ENCODE measurements at regions not wholly inside any gene's neighbourhood (a gene's known extent, or its start where the extent isn't known, plus 50 kb on each side); places are given as distances from the start of the nearest gene placed in this dataset.

GRCh38 chr21:15249285-15249993 lies 184.6 kb upstream of the NRIP1 start:
- Histone ChIP-seq H3K27ac (replicated peaks in 1 of 4) (no peak overlapping the region), H3K4me1 (peaks cover 0 to 10% (median 7%) of the 10 kb centered on the region in 4 donors), H3K9me3 (no peaks in the 10 kb centered on the region), H3K4me3 (no peak overlapping the region), H3K36me3 (no peaks in the 10 kb centered on the region), H3K27me3 (no peaks in the 10 kb centered on the region)
- DNase-seq (ENCODE audit: extremely low spot score): no peak
- WGBS: 91% methylated on average over 6 of the region's 6 CpGs
- no peak for TF ChIP-seq EP300 (IDR thresholded peaks at IDR 0.05)
- no peak for TF ChIP-seq CTCF (IDR thresholded peaks at IDR 0.05)
- no peak for TF ChIP-seq POLR2A (IDR thresholded peaks at IDR 0.05; ENCODE audit: low read depth)
- TF ChIP-seq POLR2AphosphoS5 (IDR thresholded peaks at IDR 0.05): no peak
- intact Hi-C loops (cut with DNase I): no loop called here

GRCh38 chr21:15250384-15250783 lies 185.6 kb upstream of the NRIP1 start:
- Histone ChIP-seq H3K9me3 (no peaks in the 10 kb centered on the region), H3K27ac (replicated peaks in 1 of 4) (no peak overlapping the region), H3K4me1 (peaks cover 0 to 10% (median 7%) of the 10 kb centered on the region in 4 donors), H3K27me3 (no peaks in the 10 kb centered on the region), H3K4me3 (no peak overlapping the region), H3K36me3 (no peaks in the 10 kb centered on the region)
- DNase-seq (ENCODE audit: extremely low spot score): no peak
- intact Hi-C loops (cut with DNase I): no loop called here
- TF ChIP-seq POLR2A (IDR thresholded peaks at IDR 0.05; ENCODE audit: low read depth): no peak
- TF ChIP-seq POLR2AphosphoS5 (IDR thresholded peaks at IDR 0.05): no peak
- TF ChIP-seq CTCF (IDR thresholded peaks at IDR 0.05): no peak
- TF ChIP-seq EP300 (IDR thresholded peaks at IDR 0.05): no peak
- 80% methylated on average over 2 of the region's 2 CpGs for WGBS

DNA sequence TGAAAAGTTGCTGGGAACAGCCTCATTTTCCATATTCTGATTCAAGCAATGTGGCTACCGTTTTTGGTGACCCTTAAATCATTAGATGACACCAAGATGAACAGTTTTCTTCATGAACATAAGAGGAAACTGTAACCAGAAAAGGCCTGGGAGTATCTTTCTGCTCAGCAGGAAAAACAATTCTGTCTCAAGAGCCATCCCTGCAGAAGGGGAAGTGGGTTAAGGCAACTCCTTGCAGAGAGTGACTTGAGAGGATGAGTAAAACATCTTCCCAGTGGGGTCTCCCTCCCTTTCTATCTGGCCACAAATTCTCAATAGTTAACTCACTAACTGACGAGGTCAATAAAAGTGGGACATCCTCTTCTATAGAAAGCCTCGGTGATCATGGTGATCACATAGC lies 187.6 kb upstream of the NRIP1 start:
- Histone ChIP-seq H3K27ac (replicated peaks in 1 of 4) (no peak overlapping the region), H3K9me3 (no peaks in the 10 kb centered on the region), H3K27me3 (no peaks in the 10 kb centered on the region), H3K4me1 (peaks cover 0 to 6% (median under 1%) of the 10 kb centered on the region in 4 donors), H3K36me3 (no peaks in the 10 kb centered on the region), H3K4me3 (no peak overlapping the region)
- 80% methylated on average over 3 of the region's 3 CpGs for WGBS
- intact Hi-C loops (cut with DNase I): no loop called here
- TF ChIP-seq CTCF (IDR thresholded peaks at IDR 0.05): no peak
- TF ChIP-seq POLR2A (IDR thresholded peaks at IDR 0.05; ENCODE audit: low read depth): no peak
- TF ChIP-seq POLR2AphosphoS5 (IDR thresholded peaks at IDR 0.05): no peak
- TF ChIP-seq EP300 (IDR thresholded peaks at IDR 0.05): no peak
- no peak for DNase-seq (ENCODE audit: extremely low spot score)

DNA sequence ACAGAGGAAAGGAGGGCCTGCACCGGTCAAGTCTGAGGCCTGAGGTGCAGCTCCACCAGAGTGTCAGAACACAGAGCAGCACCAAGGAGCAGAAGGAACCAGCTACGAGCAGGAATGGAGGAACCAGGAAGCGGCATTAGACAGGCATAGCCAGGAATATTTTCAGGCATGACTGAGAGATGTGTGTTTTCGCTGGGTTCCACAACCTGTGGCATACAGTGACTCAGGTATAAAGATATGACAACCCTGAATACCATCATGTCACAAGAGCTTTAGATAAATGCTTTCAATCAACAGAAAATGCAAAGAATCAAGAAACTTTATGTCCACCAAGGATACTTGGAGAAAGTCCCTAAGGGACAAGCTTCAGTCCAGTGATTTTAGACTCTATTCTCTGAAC lies 189.3 kb upstream of the NRIP1 start:
- Histone ChIP-seq H3K36me3 (no peaks in the 10 kb centered on the region), H3K4me1 (no peaks in the 10 kb centered on the region), H3K27ac (replicated peaks in 1 of 4) (no peak overlapping the region), H3K4me3 (no peak overlapping the region), H3K27me3 (no peaks in the 10 kb centered on the region), H3K9me3 (no peaks in the 10 kb centered on the region)
- 89% methylated on average over 4 of the region's 4 CpGs for WGBS
- TF ChIP-seq EP300 (IDR thresholded peaks at IDR 0.05) (no peak), POLR2A (IDR thresholded peaks at IDR 0.05; ENCODE audit: low read depth) (no peak), POLR2AphosphoS5 (IDR thresholded peaks at IDR 0.05) (no peak), CTCF (IDR thresholded peaks at IDR 0.05) (no peak)
- intact Hi-C loops (cut with DNase I): no loop called here
- DNase-seq (ENCODE audit: extremely low spot score): no peak

DNA sequence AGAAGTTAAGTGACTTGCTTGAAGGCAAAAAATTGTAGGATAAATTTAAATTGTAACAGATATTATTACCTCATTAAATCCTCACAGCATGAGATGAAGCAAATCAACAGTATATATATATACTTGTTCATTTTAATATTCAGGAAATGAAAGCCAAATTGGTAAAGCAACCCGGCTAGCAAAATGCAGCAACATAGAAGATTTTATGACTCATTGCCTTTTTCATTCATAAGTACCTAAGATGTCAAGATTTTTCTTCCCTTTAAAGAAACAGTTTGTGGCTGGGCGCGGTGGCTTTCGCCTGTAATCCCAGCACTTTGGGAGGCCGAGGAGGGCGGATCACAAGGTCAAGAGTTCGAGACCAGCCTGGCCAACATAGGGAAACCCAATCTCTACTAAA lies 190.5 kb upstream of the NRIP1 start:
- Histone ChIP-seq H3K9me3 (no peaks in the 10 kb centered on the region), H3K4me1 (no peaks in the 10 kb centered on the region), H3K27me3 (no peaks in the 10 kb centered on the region), H3K4me3 (no peak overlapping the region), H3K27ac (replicated peaks in 1 of 4) (no peak overlapping the region), H3K36me3 (no peaks in the 10 kb centered on the region)
- WGBS: 79% methylated on average over 7 of the region's 7 CpGs
- TF ChIP-seq POLR2AphosphoS5 (IDR thresholded peaks at IDR 0.05) (no peak), POLR2A (IDR thresholded peaks at IDR 0.05; ENCODE audit: low read depth) (no peak), EP300 (IDR thresholded peaks at IDR 0.05) (no peak), CTCF (IDR thresholded peaks at IDR 0.05) (no peak)
- DNase-seq (ENCODE audit: extremely low spot score): no peak
- intact Hi-C loops (cut with DNase I): no loop called here

Measured in esophagus muscularis mucosa (tissue), 4 donors.